ENCODE measurements at regions not wholly inside any gene's neighbourhood (a gene's known extent, or its start where the extent isn't known, plus 50 kb on each side); places are given as distances from the start of the nearest gene placed in this dataset.
"Not testable (repeated sequence)": the region's sequence is repeated elsewhere in the genome, so short reads cannot be mapped to it uniquely, and the experiment has no call there.

GRCh38 chr4:77348815-77349214 is 191.8 kb downstream of the CCNG2 start:
- no peak for TF ChIP-seq CTCF (conservative IDR thresholded peaks at IDR 0.05; ENCODE audit: low read depth, low read length)
- no peak for DNase-seq (ENCODE audit: low read depth)

GRCh38 chr4:77349364-77349763 is 192.4 kb downstream of the CCNG2 start:
- TF ChIP-seq CTCF (conservative IDR thresholded peaks at IDR 0.05; ENCODE audit: low read depth, low read length), result no peak
- H3K4me3 ChIP-seq (ENCODE audit: low read depth, low read length), result no peak overlapping the region
- no peak for DNase-seq (ENCODE audit: low read depth)

More at GRCh38 chr4:77348815-77349214, 191.8 kb downstream of the CCNG2 start:
- no peak overlapping the region for H3K4me3 ChIP-seq (ENCODE audit: low read depth, low read length)

- DNase-seq (ENCODE audit: low read depth), result no peak
- no peak for TF ChIP-seq CTCF (conservative IDR thresholded peaks at IDR 0.05; ENCODE audit: low read depth, low read length)
- no peak overlapping the region for H3K4me3 ChIP-seq (ENCODE audit: low read depth, low read length)
These were observed 192.8 kb downstream of the CCNG2 start for GRCh38 chr4:77349796-77350195.

GRCh38 chr4:77352192-77352591 is 195.2 kb downstream of the CCNG2 start:
- DNase-seq (ENCODE audit: low read depth), result no peak
- H3K4me3 ChIP-seq (ENCODE audit: low read depth, low read length), result no peak overlapping the region
- TF ChIP-seq CTCF (conservative IDR thresholded peaks at IDR 0.05; ENCODE audit: low read depth, low read length), result no peak

GRCh38 chr4:77353724-77354315 is 196.8 kb downstream of the CCNG2 start:
- H3K4me3 ChIP-seq (ENCODE audit: low read depth, low read length); DNase-seq (ENCODE audit: low read depth): not testable (repeated sequence)

GRCh38 chr4:77354550-77354949 is 197.5 kb downstream of the CCNG2 start:
- no peak for DNase-seq (ENCODE audit: low read depth)
- no peak overlapping the region for H3K4me3 ChIP-seq (ENCODE audit: low read depth, low read length)

GRCh38 chr4:77355731-77356130 is 198.7 kb downstream of the CCNG2 start:
- no peak for DNase-seq (ENCODE audit: low read depth)
- no peak for TF ChIP-seq CTCF (conservative IDR thresholded peaks at IDR 0.05; ENCODE audit: low read depth, low read length)
- no peak overlapping the region for H3K4me3 ChIP-seq (ENCODE audit: low read depth, low read length)

More at GRCh38 chr4:77354550-77354949, 197.5 kb downstream of the CCNG2 start:
- no peak for TF ChIP-seq CTCF (conservative IDR thresholded peaks at IDR 0.05; ENCODE audit: low read depth, low read length)
